ENCODE measurements at regions not wholly inside any gene's neighbourhood (a gene's known extent, or its start where the extent isn't known, plus 50 kb on each side); places are given as distances from the start of the nearest gene placed in this dataset.
"Not testable (repeated sequence)": the region's sequence is repeated elsewhere in the genome, so short reads cannot be mapped to it uniquely, and the experiment has no call there.

DNA sequence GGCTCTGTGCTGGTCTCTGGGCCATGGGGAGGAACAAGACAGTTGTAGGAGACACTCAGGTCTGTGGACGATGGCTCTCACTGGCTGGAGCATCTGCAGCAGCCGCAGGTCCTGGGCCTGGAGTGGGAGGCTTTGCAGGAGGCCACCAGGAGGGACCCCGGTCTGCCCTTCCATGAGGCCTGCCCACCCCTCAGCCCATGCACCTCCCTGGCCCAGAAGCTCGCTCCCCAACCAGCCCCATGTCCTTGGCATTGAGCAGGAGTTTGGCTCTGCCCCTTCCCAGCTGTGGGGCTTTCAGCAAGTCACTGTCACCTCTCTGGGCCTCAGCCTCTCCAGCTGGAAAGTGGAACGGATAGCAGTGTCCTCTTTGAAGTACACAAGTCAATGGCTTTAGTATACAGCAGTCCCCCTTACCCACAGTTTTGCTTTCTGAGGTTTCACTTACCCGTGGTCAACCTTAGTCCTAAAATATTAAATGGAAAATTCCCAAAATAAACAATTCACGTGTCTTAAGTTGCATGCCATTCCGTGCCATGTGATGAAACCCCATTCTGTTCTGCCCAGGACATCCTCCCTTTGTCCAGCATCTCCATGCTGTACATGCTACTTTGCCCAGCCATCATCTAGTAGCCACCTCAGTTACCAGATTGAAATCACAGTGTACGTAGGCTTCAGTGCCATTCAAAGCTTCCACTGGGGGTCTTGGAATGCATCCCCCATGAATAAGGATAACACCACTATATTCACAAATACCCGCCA is 104.0 kb downstream of the CPZ start:
- DNase-seq: no peak

DNA sequence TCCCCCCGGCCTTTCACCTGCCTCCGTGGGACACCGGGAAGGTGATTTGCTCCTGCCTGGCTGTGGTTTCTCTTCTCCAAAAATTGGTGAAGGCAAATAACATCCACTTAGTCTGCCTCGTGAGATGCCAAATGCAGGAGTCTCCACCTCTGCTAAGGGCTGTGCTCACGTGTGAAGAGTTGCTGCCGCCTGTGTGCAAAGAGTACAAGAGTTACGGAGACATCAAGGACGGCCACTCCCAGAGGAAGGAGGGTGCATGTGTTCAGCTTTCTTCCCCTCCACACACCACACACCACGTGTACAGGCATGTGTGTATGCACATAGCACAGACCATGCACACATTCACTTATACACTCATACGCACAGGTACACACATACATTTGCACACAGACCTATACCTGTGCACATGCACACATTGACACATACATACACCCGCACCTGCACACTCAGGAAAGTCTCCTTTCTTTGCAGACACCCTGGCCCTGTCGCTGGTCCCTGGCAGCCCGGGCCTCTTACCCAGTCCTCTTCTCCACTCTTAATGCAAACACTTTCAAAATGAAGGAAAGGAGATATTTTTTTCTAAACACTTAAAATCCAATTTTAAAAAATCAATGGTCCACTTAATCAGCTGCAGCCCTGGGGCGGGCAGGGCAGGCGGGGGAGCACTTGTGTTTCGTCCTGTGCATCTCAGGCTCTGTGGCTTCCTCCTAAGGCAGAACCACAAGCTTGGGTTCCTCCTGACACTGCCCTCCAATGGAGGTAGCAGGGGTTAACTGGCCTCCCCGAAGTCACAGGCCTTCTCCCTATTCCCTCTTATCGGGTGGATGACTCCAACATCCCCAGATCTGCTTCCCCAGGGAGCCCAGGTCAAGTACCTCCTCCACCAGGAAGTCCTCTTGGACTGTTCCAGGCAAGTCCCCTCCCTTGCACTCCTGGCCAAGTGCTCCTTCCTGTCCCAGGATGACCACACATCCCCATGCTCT is 103.0 kb downstream of the CPZ start:
- no peak for DNase-seq

DNA sequence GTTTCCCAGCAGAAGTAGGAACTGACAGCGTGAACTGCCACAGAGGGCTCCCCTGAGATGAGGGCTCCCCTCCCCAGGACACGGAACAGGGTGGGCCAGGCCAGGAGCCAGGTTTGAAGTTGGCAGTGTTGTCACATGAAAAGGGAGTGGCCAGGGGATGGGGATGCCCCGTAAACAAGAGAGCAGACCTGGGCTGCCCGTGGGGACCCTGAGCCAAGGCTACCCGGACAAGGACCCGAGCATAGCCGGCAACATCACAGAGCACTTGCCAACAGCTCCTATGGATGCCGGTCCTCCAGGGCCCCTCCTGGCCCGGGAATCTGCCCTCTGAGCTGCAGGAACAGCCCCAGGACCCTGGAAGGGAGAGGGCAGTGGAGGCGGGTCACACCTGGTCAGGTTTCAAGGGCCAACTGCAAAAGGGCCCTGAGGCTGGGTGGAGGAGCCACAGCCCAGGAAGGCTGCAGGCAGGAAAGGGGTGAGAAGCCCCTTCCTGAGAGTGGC is 102.1 kb downstream of the CPZ start:
- no peak for DNase-seq

DNA sequence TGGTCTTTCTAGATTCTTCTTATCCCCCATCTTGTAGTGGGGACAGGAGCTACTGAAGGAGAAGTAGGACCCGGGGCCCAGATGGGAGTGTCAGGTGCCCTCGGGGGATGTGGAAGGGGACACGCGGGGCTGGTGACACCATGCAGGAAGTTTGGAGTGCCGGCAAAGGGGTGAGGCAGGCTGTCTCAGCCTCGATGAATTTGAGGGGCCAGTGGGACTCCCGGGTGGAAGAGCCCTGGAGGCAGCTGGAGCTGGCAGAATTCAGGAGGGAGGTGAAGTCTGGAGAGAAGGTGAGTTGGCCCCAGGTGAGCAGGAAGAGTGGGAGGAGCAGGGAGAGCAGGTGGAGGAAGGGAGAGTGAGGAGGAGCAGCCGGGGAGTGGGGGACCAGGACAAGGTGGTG is 101.7 kb downstream of the CPZ start:
- DNase-seq: no peak

DNA sequence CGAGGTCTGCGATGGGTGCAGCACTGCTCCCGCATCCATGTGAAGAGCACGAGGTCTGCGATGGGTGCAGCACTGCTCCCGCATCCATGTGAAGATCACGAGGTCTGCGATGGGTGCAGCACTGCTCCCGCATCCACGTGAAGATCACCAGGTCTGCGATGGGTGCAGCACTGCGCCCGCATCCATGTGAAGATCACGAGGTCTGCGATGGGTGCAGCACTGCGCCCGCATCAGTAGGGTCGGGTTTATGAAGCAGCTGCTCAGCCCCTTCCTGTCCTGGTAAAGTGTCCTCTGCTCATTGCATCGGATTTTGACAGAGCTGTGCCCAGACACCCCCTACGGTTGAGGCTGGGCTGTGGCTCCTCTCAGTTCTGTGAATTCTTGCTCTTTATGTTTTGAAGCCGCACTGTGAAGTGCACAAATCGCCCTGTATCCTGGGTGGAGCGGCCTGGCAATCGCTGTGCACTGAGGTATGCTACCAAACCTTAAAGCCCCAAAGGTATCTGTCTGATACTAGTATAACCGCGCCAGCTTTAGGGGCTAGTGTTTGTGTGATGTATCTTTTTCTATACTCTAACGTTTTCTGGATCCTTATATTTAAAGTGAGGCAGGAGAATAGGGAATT is 98.7 kb downstream of the CPZ start:
- no peak for DNase-seq

DNA sequence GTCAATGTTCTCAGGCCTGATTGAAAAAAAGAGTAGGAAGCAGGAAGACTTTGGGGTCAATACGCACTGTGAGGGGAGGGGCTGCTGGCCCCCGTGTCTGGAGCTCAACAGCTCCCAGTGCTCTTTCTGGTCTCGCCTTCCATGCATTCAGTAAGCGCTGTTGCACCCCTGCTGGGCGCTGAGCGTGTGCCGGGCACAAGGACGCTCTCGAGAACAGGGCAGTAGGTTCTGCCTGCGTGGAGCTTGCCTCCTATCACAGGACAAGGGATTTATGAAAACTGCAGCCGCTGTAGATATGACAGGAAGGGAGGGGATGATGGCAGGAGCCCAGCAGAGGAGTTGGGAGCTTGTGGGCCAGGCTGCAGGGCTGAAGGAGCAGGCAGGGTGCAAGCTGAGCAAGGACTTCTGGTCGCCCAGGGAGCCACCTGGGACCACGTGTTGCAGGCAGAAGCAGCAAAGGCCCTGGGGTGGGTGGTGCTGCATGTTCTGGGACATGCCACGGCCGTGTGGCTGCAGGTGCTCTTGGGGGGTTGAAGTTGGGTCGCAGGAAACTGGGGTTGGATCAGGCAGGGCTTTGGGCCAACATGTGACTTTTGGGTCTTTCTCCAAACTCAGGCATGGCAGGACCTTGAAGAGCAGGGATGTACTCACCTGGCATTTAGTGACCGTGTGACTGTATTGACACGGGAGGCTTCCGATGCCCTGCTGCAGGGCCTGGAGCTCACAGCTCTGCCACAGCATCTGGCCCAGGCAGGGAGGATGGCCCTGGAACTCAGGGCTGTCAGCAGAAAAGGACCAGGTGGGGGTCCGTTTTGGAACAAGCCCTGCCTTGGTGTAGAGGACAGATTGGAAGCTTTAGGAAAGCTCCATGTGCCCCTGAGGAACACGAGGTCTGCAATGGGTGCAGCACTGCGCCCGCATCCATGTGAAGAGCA is 97.9 kb downstream of the CPZ start:
- no peak for DNase-seq

DNA sequence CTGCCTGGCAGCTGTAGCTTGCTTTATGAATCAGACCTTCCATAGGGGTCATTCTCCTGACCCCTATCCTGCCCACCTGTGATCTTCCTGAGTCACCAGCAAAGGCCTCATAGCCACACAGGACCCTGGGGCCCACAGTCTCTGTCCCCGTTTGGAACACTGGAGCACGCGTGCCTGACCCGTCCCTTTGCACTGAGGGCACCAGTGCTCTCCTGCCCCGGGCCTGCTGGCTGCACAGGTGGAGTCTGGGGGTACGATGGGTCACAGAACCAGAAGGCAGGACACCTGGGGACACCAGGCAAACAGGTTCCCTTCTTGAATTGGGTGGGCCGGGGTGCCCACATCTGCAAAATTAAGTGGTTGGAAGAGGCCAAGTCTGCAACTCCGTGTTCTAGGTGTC is 97.2 kb downstream of the CPZ start:
- no peak for DNase-seq

DNA sequence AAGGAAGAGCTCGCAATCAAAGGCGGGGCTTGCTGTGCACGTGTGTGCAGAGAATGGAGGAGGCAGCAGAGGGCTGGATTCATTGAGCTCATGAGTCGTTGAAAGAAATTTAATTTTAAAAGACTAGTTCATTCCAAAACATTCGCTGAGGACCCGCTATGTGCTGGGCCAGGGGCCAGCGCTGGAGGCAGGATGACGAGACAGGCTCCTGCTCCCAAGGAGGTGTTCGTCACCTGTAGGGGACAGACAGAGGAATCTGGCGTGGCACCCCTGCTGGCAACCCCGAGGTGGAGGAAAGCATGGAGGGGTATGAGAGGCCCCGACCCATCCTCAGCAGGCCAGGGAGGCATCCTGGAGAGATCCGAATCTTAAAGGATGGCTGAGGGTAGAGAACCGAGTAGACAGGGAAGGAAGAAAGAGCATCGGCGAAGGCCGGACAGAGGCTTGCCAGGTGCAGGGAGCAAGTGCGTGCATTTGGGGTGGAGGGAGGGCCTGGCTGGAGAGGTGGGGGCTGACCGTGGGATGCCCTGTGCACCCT is 96.4 kb downstream of the CPZ start:
- no peak for DNase-seq

DNA sequence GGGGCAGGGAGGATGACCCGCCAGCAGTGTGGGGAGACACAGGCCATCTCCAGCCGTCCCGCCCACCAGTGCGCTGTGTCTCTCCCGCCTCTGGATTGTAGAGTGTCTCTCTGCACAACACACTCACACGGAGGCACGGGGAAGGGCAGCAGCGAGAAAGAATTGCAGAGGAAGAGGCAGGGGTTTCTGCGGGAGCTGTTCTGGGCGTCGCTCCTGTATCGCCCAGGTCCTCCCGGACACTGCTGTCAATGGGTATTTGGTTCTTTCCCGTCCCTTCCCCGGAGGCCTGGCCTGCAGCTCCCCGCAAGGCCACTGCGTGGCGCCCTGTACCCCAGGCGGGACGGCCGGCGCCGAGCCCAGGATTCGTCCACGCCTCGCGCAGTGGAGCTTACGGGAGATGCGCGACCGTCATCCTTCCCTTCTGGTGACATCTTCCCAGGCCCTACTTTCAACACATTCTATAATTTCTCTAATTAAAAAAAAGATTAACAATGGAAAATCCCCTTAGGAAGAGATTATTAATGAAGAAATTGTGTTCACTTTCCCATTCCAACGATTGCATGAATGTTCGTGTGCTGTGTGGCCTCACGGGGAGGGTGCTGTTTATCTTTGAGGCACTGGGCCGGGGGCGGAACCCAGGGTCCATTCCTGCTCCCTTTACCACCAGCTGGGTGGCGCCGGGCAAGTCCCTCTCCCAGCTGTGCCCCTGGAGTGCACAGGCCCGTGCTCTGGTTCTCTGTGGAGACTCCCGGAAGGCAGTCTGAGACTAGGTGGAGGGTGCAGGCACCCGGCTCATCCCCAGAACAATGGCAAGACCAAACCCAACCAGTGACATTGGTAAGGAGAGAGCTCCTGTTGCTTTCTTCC is 95.7 kb downstream of the CPZ start:
- peak; percentile 12 for DNase-seq

DNA sequence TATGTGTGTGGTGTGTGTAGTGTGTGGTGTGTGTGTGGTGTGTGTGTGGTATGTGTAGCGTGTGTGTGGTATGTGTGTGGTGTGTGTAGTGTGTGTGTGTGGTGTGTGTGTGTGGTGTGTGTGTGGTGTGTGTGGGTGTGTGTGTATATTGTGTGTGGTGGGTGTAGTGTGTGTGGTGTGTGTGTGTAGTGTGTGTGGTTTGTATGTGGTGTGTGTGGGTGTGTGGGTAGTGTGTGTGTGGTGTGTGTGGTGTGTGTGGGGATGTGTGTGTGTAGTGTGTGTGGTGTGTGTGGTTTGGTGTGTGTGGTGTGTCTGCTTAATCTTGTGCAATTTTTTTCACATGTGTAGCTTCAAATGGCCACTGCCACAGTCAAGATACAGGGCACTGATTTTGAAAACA is 94.5 kb downstream of the CPZ start:
- DNase-seq: no peak

DNA sequence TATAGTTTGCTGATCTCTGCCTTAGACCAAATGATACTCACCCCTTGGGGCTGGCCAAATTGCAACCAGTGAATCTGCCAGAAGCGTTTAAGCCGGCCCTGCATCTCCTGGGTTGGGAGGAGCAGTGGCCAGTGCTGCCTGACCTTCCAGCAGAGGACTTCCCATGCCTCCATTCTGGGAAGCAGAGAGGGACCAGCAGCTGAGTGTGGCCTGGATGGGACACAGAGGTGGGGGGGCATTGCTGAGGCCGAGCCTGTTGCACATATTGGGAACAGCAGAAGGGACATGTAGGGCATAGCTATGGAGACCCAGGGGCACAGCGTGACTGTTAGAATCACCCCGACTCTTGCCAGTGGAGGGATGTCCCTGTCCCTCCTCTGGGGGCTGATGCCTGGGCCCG is 93.3 kb downstream of the CPZ start:
- DNase-seq: no peak

DNA sequence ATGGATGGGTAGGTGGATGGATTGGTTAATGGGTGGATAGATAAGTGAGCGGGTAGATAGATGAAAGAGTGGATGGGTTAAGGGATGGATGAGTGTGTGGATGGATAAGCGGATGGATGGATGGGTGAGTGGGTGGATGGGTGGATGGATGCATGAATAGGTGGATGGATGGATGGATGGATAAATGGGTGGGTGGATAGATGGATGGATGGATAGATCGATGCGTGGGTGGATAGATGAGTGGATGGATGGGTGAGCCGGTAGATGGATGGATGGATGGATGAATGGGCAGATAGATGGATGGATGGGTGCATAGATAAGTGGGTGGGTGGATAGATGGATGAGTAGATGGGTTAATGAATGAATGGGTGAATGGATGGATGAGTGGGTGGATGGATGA is 90.9 kb downstream of the CPZ start:
- no peak for DNase-seq

DNA sequence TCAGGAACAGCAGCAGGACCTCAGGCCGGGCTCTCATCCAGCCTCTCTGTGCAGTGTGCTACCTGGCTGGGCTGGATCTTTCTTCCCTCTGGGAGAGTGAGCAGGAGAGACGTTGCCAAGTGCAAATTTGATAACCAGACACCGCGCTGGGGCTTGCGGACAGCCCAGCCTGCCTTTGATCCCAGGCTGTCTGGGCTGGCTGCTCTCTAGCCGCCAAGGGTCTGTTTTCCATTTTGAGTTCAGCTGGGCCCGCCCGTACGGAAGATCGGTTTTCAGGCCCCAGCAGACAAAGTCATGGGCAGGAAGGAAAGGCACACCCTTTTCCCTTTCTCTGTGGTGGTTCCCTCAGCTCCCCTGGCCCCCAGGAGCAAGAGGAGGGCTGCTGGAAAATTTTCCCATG is 90.2 kb downstream of the CPZ start:
- no peak for DNase-seq

DNA sequence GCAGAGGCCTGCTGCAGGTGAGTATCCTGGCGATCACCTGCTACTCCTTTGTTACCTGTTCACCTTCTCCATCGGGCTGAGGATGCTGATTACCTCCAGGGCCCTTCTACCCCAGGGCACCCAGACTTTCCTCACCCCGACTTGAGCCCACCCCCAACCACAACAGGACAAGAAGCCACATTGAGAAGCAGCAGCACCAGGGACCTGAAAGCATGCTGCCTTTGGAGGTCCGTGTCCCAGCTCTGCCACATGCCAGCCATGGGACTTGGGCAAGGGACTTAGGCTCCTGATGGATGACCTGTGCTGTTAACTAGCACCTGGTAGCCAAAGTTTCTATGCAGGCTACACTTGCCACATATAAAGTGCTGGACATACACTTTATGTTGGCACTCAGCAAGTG is 89.7 kb downstream of the CPZ start:
- no peak for DNase-seq

DNA sequence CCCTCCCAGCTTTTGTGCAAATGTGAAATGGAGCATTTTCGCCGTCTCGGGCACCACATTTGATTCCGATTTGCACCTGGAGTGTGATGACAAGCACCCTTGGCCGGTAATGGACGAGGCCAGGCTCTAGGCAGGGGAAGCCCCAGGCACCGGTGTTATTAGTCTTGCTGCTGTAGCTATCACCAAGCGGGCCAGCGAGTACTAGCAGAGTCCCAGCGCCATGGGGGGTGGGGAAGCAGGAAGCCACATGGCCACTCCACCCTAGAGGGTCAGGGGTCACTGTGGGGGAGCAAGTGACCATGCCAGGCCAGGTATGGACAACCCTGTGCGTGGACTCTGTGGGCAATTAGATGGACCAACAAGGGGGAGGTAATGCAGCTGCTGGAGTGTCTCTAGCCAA is 88.8 kb downstream of the CPZ start:
- DNase-seq: no peak

DNA sequence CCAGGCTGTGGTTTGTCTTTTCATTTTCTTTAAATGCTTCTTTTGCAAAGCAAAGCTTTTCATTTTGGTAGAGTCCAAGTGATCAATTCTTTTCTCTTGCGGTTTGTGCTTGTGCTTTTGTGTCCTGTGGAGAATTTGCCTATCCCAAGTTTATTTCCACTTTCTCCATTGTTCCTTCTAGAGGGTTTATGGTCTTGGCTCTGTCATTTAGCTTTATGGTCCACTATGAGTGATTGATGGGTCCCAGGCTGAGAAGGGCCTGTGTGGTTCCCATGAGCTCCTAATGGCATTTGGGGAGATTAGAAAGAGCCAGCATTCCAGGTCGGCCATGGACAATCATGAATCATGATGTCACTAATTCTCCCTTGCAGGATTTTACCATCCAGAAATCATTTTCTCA is 86.5 kb downstream of the CPZ start:
- no peak for DNase-seq

DNA sequence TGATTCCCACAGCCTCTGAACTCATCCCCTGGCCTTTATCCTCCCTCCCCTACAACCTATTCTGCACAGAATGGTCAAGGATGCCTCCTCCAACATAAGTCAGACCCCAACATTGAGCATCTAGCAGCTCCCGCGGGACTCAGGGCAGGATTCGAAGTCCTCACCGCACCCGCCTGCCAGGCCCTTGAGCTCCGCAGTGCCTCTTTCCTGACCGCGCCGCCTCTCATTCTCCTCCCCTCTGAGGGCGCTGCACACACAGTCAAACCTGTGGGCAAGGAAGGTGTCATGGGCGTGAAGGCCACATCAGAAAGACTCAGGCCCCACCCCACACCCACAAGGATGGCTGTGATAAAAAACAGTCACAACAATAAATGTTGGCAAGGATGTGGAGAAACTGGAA is 84.1 kb downstream of the CPZ start:
- no peak for DNase-seq

DNA sequence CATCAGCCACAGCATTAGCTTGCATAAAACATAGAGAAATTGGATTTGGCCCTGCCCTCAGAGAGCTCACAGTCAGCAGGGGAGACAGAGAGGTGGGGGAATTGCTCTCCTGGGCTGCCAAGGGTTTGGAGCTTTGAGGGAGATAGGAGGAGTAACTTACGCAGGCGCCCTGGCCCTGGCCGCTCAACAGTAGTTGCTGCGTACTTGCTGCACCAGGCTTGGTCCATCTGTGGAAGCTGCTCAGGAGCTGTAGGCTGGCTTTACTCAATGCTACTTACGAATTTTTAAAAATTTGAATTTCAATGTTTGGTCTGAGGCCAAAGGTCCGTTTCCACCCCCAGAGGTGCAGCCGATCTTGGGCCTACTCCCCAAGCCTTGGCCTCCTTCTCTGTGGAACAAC is 83.3 kb downstream of the CPZ start:
- DNase-seq: no peak

DNA sequence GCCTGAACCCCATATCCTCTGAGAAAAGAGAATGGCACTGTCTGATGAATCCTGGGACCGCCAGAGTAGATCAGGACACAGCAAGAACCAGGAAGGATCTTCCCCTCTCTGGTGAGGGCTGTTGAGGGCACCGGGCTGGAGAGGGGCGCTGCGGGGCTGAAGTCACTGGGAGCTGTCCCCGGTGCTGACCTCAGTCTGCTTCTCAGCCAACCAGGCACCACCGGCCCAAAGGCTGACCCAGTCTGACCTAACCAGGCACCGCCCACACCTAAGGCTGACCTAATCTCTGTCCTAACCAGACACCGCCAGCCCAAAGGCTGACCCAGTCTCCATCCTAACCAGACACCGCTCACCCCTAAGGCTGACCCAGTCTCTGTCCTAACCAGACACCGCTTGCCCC is 82.8 kb downstream of the CPZ start:
- no peak for DNase-seq

DNA sequence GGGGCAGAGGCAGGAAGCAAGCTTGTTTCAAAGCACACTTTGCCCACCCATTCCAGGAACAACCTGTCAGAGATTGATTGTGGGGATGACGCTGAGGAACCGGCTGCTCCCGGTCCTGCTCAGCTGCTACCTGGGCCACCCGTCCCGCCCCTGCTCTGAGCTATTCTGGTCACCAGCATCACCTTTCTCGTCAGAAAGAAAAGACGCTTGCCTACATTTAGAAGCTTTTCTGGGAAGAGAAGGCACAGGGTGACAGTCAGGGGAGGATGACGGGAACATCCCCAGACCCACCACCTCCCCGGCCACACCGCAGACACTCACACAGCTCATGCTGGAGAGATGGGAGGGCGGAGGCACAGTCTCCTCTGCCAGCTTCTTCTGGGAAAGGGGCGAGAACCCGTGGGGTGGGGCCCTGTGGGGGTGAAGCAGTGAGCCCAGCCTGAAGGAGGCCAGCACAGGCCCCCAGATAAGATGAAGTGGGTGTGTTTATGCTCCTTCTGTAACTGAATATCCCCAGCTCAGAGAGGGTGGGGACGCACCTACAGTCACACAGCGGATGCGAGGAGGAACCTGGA is 81.8 kb downstream of the CPZ start:
- DNase-seq: no peak

DNA sequence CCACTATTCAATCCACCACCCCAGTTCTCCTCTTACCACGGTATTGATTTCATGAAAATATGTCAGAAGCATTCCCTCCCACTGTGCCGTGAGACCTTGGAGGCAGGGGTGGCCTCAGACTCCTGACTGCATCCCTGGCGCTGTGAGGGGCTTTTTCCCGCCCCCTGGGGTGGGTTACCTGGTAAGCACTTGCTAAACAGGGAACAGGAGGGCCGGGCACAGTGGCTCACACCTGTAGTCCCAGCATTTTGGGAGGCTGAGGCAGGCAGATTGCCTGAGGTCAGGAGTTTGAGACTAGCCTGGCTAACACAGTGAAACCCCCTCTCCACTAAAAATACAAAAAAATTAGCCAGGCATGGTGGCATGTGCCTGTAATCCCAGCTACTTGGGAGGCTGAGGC is 80.5 kb downstream of the CPZ start:
- not testable (repeated sequence) for DNase-seq

Measured in activated CD4-positive, alpha-beta T cell treated with anti-CD3 and anti-CD28 coated beads, Interleukin-2, amount 50 U/mL, for 16 hours (primary cell).